DMS114 treated with DMSO at 0.1 percent for 48 hours (cell line): ENCODE measurements at regions not wholly inside any gene's neighbourhood (a gene's known extent, or its start where the extent isn't known, plus 50 kb on each side); places are given as distances from the start of the nearest gene placed in this dataset.
A peak's percentile ranks its signal among the peaks of the same experiment; 100 is the strongest.
"Not testable (repeated sequence)": the region's sequence is repeated elsewhere in the genome, so short reads cannot be mapped to it uniquely, and the experiment has no call there.

ENCODE experiments used
- DNase-seq: peaks from one replicate; lab custom pipeline; 2025; ENCODE audit not compliant: unreplicated experiment; lab: John Stamatoyannopoulos, UW

GRCh38 chr18:6521803-6522418, 107.2 kb upstream of the L3MBTL4 start:
- DNase-seq: peak; percentile 21

DNA sequence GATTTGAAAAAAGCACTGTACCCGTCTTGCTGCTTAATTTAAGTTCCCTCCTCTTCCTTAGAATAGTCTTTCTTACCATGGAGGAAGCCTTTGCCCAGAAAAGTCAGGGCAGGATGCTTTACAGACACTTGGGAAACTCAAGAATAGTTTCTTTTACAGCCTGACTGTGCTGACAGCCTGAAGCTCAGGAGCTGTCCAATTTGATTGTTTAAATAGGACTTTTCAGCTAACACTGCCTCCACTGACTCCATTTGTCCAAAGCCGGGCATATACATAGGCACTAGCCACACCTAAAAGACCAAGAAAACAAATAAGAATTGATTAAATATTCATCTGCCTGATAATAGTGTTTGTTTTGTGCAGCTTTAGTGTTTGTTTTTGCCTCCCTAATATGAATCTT, 110.9 kb upstream of the L3MBTL4 start:
- DNase-seq: no peak

DNA sequence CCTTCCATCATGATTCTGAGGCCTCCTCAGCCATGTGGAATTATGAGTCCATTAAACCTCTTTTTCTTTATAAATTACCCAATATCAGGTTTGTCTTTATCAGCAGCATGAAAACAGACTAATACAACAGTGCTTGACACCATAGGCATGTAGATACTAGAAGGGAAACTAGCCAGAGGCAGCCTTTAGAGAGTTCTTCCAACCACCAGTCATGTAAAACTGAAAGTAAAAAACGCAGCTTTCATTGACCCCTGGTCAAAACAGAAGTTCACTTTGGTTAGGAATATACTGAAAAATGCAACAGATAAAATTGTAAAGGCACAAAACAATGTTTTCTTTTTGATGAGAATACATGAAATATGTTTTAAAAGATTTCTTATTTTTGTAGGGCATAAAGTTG, 122.8 kb upstream of the L3MBTL4 start:
- no peak for DNase-seq

DNA sequence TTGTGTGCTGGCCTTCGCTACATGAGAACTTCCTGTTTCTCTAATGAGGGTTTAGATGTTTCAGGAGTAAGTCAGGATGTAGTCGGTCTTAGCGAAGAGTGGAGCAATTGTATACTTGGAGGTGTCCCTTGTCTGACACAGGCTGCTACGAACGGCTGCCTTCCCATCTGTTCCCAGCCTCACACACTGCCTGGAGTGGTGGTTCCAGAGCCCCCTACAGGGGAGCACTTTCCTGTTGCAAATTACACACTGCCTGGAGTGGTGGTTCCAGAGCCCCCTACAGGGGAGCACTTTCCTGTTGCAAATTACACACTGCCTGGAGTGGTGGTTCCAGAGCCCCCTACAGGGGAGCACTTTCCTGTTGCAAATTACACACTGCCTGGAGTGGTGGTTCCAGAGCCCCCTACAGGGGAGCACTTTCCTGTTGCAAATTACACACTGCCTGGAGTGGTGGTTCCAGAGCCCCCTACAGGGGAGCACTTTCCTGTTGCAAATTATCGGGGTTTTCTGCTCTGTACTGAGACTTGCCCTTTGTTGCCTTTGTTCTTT, 126.5 kb upstream of the L3MBTL4 start:
- DNase-seq: not testable (repeated sequence)

- DNase-seq: no peak
Observed at GRCh38 chr18:6542296-6542695, 127.6 kb upstream of the L3MBTL4 start.

- DNase-seq: peak; percentile 55
Observed at GRCh38 chr18:6543330-6543908, 128.7 kb upstream of the L3MBTL4 start.

GRCh38 chr18:6546229-6546628, 131.5 kb upstream of the L3MBTL4 start:
- no peak for DNase-seq

GRCh38 chr18:6547476-6547875, 132.8 kb upstream of the L3MBTL4 start:
- no peak for DNase-seq

DNA sequence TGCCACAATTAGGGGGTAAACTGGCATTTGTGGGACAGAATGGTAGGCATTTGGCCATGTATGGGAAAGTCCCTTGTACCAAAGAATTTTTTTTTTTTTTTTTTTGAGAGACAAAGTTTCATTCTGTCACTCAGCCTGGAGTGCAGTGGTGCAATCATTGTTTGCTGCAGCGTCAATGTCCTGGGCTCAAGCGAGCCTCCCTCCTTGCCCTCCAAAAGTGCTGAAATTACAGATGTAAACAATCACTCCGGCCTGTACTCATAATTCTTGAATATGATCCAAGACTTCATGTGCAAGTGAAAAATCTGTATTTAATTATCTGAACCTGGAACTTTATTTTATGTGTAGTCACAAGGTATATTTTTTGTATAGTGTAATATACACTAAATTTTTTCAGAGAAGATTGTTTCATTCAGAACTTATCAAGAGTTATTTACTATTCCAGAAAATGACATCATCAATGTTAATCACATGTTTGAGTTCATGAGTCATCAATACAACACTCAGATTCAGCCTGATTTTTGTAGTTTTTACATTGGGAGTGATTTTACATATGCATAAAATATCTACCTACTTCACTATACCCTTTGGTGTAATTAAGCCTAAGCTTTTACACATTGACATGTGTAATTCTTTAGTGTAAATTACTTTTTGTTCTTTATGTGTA, 138.7 kb upstream of the L3MBTL4 start:
- DNase-seq: no peak

- no peak for DNase-seq
Observed at GRCh38 chr18:6557057-6557769, 142.5 kb upstream of the L3MBTL4 start.

DNA sequence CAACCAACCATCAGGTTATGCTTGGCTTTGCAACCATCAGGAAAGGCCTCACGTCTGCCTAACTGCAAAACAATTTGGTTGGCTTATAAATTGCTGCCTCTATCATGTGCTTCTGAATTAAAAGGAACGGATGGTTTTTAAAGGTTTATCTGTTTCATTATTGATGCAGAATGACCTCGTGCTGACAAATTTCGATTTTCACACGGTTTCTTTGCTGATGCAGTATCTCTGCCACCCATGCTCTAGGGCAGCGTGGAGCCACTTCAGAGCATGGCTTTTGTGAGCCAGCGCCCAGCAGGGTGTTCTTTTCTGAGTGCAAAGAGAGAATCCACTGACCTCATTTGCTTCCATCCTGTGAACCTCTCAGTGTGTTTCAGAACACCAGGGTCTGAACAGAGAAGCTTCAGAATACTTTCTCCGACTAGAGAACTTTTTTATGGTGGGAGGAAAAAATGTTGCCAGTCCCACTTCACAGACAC, 143.1 kb upstream of the L3MBTL4 start:
- no peak for DNase-seq

DNA sequence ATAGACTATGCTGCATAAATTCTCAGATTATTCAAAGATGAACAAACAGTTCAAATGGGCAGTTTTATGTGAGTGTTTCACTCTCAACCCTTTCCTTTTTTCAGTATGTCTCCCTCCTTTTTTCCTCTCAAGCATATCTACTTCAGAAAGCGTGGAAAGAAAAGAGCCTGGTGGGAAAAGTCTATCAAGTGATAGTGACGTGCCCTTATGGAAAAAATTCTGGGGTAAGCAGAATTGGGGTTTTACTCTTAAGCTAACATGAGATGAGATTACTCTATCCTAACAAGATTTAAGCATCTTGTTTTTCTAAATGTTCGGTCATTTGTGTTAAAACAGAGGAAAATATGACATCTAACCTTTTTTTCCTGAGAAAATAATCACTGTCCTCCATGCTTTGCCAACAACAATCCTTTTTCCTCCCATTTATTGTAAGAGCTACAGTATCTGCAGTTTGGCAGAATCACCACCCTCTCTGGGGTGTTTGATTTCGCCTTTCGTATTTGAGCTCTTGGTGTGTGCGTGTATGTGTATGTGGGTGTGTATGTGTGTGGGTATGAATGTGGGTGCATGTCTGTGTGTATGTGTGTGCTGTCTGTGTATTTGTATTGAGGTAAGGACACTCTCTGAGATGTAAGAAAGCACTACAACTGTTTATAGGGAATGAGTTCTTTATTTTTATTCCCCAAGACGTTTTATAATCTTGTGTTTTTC, 143.9 kb upstream of the L3MBTL4 start:
- DNase-seq: no peak

GRCh38 chr18:6559296-6559695, 144.6 kb upstream of the L3MBTL4 start:
- no peak for DNase-seq

GRCh38 chr18:6561016-6561415, 146.3 kb upstream of the L3MBTL4 start:
- no peak for DNase-seq

- DNase-seq: no peak
Observed at GRCh38 chr18:6561420-6561861, 146.7 kb upstream of the L3MBTL4 start.

- no peak for DNase-seq
Observed at GRCh38 chr18:6561862-6562291, 147.2 kb upstream of the L3MBTL4 start.

- no peak for DNase-seq
Observed at GRCh38 chr18:6563896-6564295, 149.2 kb upstream of the L3MBTL4 start.

- no peak for DNase-seq
Observed at GRCh38 chr18:6564950-6565814, 150.5 kb upstream of the L3MBTL4 start.

DNA sequence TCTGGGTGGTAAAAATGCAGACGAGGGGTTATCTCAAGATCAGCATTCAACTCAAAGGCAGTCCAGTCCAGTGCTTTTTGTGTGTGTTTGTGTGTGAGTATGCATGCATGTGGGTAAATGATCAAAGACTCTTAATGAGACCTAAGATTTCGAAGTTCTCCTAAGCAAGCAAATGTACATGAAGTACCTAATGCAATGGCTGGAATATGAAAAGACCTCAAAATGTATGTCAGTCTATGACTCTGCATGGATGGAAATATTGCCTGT, 151.0 kb upstream of the L3MBTL4 start:
- DNase-seq: no peak

- DNase-seq: no peak
Observed at GRCh38 chr18:6566338-6566911, 151.7 kb upstream of the L3MBTL4 start.
